HEK293 (cell line): ENCODE measurements at regions not wholly inside any gene's neighbourhood (a gene's known extent, or its start where the extent isn't known, plus 50 kb on each side); places are given as distances from the start of the nearest gene placed in this dataset.

Experiments
- CTCF ChIA-PET: fragments of 350-600 bp; formaldehyde crosslinking; extraction: SDS; loops from one replicate; lab custom pipeline; 2021; ENCODE audit warnings: antibody characterized with exemption; lab: Yijun Ruan, JAX
- POLR2A ChIA-PET: fragments of 300-600 bp; formaldehyde crosslinking; extraction: SDS; loops from one replicate; lab custom pipeline; 2020; ENCODE audit warnings: antibody characterized with exemption, inconsistent platforms; lab: Yijun Ruan, JAX
- H3K27ac ChIP-seq: fragments of 200-500 bp; sonication (Bioruptor generic); 2 replicates; pipeline ENCODE4 v1.5.1; 2014; ENCODE audit warnings: low read depth, low read length, control low read depth, inconsistent platforms; ENCODE audit errors: extremely low read depth
- H3K36me3 ChIP-seq, 2 experiments: fragments of 200-500 bp in 1 of 2; sonication (Bioruptor generic) in 1 of 2; 1 replicate in 1 of 2; 2 replicates in 1 of 2; pipeline ENCODE4 v1.5.1; 2014 to 2017; ENCODE audit warnings: inconsistent platforms in 2 of 2, low read length in 2 of 2; ENCODE audit not compliant: control insufficient read depth in 2 of 2, insufficient read depth in 1 of 2
- H3K4me1 ChIP-seq: fragments of 200-500 bp; sonication (Bioruptor generic); 2 replicates; pipeline ENCODE4 v1.5.1; 2014; ENCODE audit warnings: mild to moderate bottlenecking, low read length, inconsistent platforms; ENCODE audit not compliant: control insufficient read depth, insufficient read depth
- H3K4me3 ChIP-seq: 2 replicates; pipeline ENCODE4 v1.5.1; 2011; ENCODE audit warnings: low read depth, mild to moderate bottlenecking, control low read depth, low read length, moderate library complexity
- H3K9me3 ChIP-seq: fragments of 200-500 bp; sonication (Bioruptor generic); 2 replicates; pipeline ENCODE4 v1.5.1; 2014; ENCODE audit warnings: low read depth, low read length, inconsistent platforms; ENCODE audit not compliant: control insufficient read depth, insufficient read depth
- BCL11B ChIP-seq: fragments of 450-650 bp; formaldehyde crosslinking; IDR thresholded peaks from 2 replicates; pipeline ENCODE4 v1.5.1; 2016; ENCODE audit warnings: low read depth, missing biosample characterization, missing genetic modification characterization
- IKZF3 ChIP-seq: fragments of 450-650 bp; IDR thresholded peaks from 2 replicates; pipeline ENCODE4 v1.5.0; 2018; ENCODE audit warnings: missing biosample characterization, mild to moderate bottlenecking, missing genetic modification characterization, moderate library complexity
- KLF1 ChIP-seq: fragments of 450-650 bp; formaldehyde crosslinking; IDR thresholded peaks from 2 replicates; pipeline ENCODE4 v1.5.1; 2016; ENCODE audit warnings: missing biosample characterization, missing genetic modification characterization
- RBAK ChIP-seq: fragments of 450-650 bp; formaldehyde crosslinking; IDR thresholded peaks from 2 replicates; pipeline ENCODE4 v1.5.1; 2016; ENCODE audit warnings: missing biosample characterization, missing genetic modification characterization
- SP3 ChIP-seq: fragments of 450-650 bp; formaldehyde crosslinking; IDR thresholded peaks from 2 replicates; pipeline ENCODE4 v1.5.1; 2016; ENCODE audit warnings: missing biosample characterization, missing genetic modification characterization
- ZBTB10 ChIP-seq: fragments of 450-650 bp; formaldehyde crosslinking; IDR thresholded peaks from 2 replicates; pipeline ENCODE4 v1.5.1; 2016; ENCODE audit warnings: missing biosample characterization, missing genetic modification characterization
- ZBTB21 ChIP-seq: fragments of 450-650 bp; formaldehyde crosslinking; IDR thresholded peaks from 2 replicates; pipeline ENCODE4 v1.5.1; 2017; ENCODE audit warnings: missing biosample characterization, missing genetic modification characterization
- ZNF121 ChIP-seq: fragments of 450-650 bp; formaldehyde crosslinking; IDR thresholded peaks from 2 replicates; pipeline ENCODE4 v1.5.1; 2016; ENCODE audit warnings: missing biosample characterization, missing genetic modification characterization
- ZNF146 ChIP-seq: fragments of 450-650 bp; formaldehyde crosslinking; IDR thresholded peaks from 2 replicates; pipeline ENCODE4 v1.5.1; 2016; ENCODE audit warnings: missing biosample characterization, missing genetic modification characterization
- ZNF175 ChIP-seq: fragments of 450-650 bp; formaldehyde crosslinking; IDR thresholded peaks from 2 replicates; pipeline ENCODE4 v1.5.1; 2016; ENCODE audit warnings: missing biosample characterization, missing genetic modification characterization
- ZNF311 ChIP-seq: fragments of 450-650 bp; formaldehyde crosslinking; IDR thresholded peaks from 2 replicates; pipeline ENCODE4 v1.5.1; 2017; ENCODE audit warnings: missing biosample characterization, missing genetic modification characterization, borderline replicate concordance
- ZNF394 ChIP-seq: fragments of 450-650 bp; formaldehyde crosslinking; IDR thresholded peaks from 2 replicates; pipeline ENCODE4 v1.5.1; 2016; ENCODE audit warnings: missing biosample characterization, missing genetic modification characterization, mild to moderate bottlenecking, moderate library complexity, borderline replicate concordance
- ZNF488 ChIP-seq: fragments of 450-650 bp; formaldehyde crosslinking; IDR thresholded peaks from 2 replicates; pipeline ENCODE4 v1.5.1; 2016; ENCODE audit warnings: missing biosample characterization, missing genetic modification characterization
- ZNF558 ChIP-seq: fragments of 450-650 bp; formaldehyde crosslinking; IDR thresholded peaks from 2 replicates; pipeline ENCODE4 v1.5.1; 2016; ENCODE audit warnings: missing biosample characterization, missing genetic modification characterization
- ZNF645 ChIP-seq: fragments of 450-650 bp; formaldehyde crosslinking; IDR thresholded peaks from 2 replicates; pipeline ENCODE4; 2016; ENCODE audit warnings: missing biosample characterization, missing genetic modification characterization
- ZNF747 ChIP-seq: fragments of 450-650 bp; formaldehyde crosslinking; IDR thresholded peaks from 2 replicates; pipeline ENCODE4 v1.5.1; 2016; ENCODE audit warnings: missing biosample characterization, missing genetic modification characterization
- ZNF785 ChIP-seq: fragments of 450-650 bp; formaldehyde crosslinking; IDR thresholded peaks from 2 replicates; pipeline ENCODE4 v1.5.1; 2016; ENCODE audit warnings: missing biosample characterization, missing genetic modification characterization
- ZNF837 ChIP-seq: fragments of 450-650 bp; formaldehyde crosslinking; IDR thresholded peaks from 2 replicates; pipeline ENCODE4 v1.5.1; 2016; ENCODE audit warnings: missing biosample characterization, missing genetic modification characterization
- ZSCAN18 ChIP-seq: fragments of 450-650 bp; formaldehyde crosslinking; IDR thresholded peaks from 2 replicates; pipeline ENCODE4 v1.5.1; 2016; ENCODE audit warnings: missing biosample characterization, missing genetic modification characterization
- ZSCAN30 ChIP-seq: fragments of 450-650 bp; IDR thresholded peaks from 2 replicates; pipeline ENCODE4 v1.5.1; 2018; ENCODE audit warnings: missing biosample characterization, mild to moderate bottlenecking, missing genetic modification characterization, moderate library complexity
- ZSCAN5A ChIP-seq: fragments of 450-650 bp; formaldehyde crosslinking; IDR thresholded peaks from 2 replicates; pipeline ENCODE4 v1.5.1; 2016; ENCODE audit warnings: missing biosample characterization, missing genetic modification characterization

- Histone ChIP-seq H3K4me1 (no peaks in the 10 kb centered on the region), H3K36me3 (no peaks in the 10 kb centered on the region), H3K4me3 (no peak overlapping the region), H3K27ac (no peak overlapping the region), H3K9me3 (no peaks in the 10 kb centered on the region)
- CTCF ChIA-PET = no interaction called here
- TF ChIP-seq ZBTB21 (no peak), ZNF747 (tag by site-specific recombination) (no peak), ZNF311 (tag by site-specific recombination) (no peak), ZNF837 (tag by site-specific recombination) (no peak), ZNF121 (tag by site-specific recombination) (no peak), ZBTB10 (tag by site-specific recombination) (no peak), ZNF175 (tag by site-specific recombination) (no peak), ZSCAN18 (no peak), ZNF558 (tag by site-specific recombination) (no peak), IKZF3 (tag by site-specific recombination) (no peak), SP3 (tag by site-specific recombination) (no peak)
- POLR2A ChIA-PET = no interaction called here
Measured at GRCh38 chr9:126235336-126236243, 91.0 kb upstream of the MVB12B start.

GRCh38 chr9:126236273-126236672, 90.4 kb upstream of the MVB12B start:
- H3K4me1 ChIP-seq = no peaks in the 10 kb centered on the region
- POLR2A ChIA-PET = no interaction called here
- no peaks in the 10 kb centered on the region for H3K36me3 ChIP-seq
- no peak overlapping the region for H3K4me3 ChIP-seq
- CTCF ChIA-PET = no interaction called here
- H3K27ac ChIP-seq = no peak overlapping the region
- no peaks in the 10 kb centered on the region for H3K9me3 ChIP-seq
- TF ChIP-seq ZNF394 (tag by site-specific recombination) = no peak
- TF ChIP-seq ZSCAN30 (tag by site-specific recombination) = no peak
- no peak for TF ChIP-seq ZNF146
- TF ChIP-seq ZSCAN5A (tag by site-specific recombination) = no peak
- no peak for TF ChIP-seq KLF1
- TF ChIP-seq RBAK (tag by site-specific recombination) = no peak
- TF ChIP-seq ZNF785 (tag by site-specific recombination) = no peak
- no peak for TF ChIP-seq ZNF488 (tag by site-specific recombination)
- TF ChIP-seq BCL11B = no peak
- no peak for TF ChIP-seq ZNF645 (tag by site-specific recombination)
- TF ChIP-seq, all 188 proteins: peak for 0
